ENCODE measurements at regions not wholly inside any gene's neighbourhood (a gene's known extent, or its start where the extent isn't known, plus 50 kb on each side); places are given as distances from the start of the nearest gene placed in this dataset.

DNA sequence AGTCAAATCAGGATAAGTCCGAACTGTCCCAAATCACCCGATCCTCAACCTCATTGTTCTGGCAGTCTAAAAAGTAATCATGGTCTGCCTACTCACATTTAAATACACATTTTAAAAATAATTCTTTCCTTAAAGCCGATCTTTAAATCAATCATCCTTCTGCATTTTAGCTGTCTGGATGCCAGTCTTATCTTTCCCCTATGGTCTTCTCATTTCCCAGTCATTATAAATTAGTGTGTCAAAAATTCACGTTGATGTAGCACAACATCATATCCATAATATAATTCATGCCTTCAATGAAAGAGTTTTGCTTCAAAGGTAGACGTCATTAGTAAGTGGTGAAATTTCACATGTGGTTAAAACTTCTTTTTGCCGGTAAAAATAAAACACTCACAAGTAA is 108.1 kb upstream of the FRG1 start:
- H2BK120ac ChIP-seq (ENCODE audit: low read depth, low read length), result no peak overlapping the region
- no peak overlapping the region for H2BK5ac ChIP-seq (ENCODE audit: low read length)
- H3K4me1 ChIP-seq (ENCODE audit: control insufficient read depth in 2 of 2, insufficient read depth in 1 of 2, low read depth in 1 of 2, low read length in 2 of 2), result no peaks in the 10 kb centered on the region
- H3K9ac ChIP-seq (ENCODE audit: low read depth, low read length, poor library complexity), result no peak overlapping the region
- peaks cover 0 to 4% (median 0%) of the 10 kb centered on the region in 3 experiments for H3K27me3 ChIP-seq (ENCODE audit: control insufficient read depth in 3 of 3, insufficient read depth in 3 of 3, low read depth in 1 of 3, low read length in 3 of 3)
- H3K4me3 ChIP-seq (ENCODE audit: low read length in 2 of 2), result no peak overlapping the region
- H3K14ac ChIP-seq (ENCODE audit: low read length), result no peak overlapping the region
- H3K9me3 ChIP-seq (replicated peaks in 1 of 2; ENCODE audit: control insufficient read depth in 2 of 2, insufficient read depth in 1 of 2, low read depth in 1 of 2, low read length in 2 of 2), result no peaks in the 10 kb centered on the region
- no peak overlapping the region for H2BK12ac ChIP-seq (ENCODE audit: low read length)
- no peak overlapping the region for H3K18ac ChIP-seq (ENCODE audit: low read length)
- no peak overlapping the region for H2AK5ac ChIP-seq (ENCODE audit: low read depth, low read length)
- no peak overlapping the region for H3K4ac ChIP-seq (ENCODE audit: low read length)
- no peak for DNase-seq (ENCODE audit: low spot score)
- no peak overlapping the region for H2AFZ ChIP-seq (ENCODE audit: low read length)
- no peaks in the 10 kb centered on the region for H3K79me1 ChIP-seq (ENCODE audit: low read depth, low read length)
- no peak overlapping the region for H4K8ac ChIP-seq (ENCODE audit: low read depth, low read length)
- H3K4me2 ChIP-seq (ENCODE audit: insufficient read depth, low read length, poor library complexity, severe bottlenecking), result no peak overlapping the region
- WGBS, 2 donors (ENCODE audit: extremely low coverage in 2 of 2, insufficient read length in 2 of 2, insufficient replicate concordance in 1 of 2), result 100% methylated on average over 1 of the region's 6 CpGs
- H2BK15ac ChIP-seq (ENCODE audit: low read length), result no peak overlapping the region
- no peak overlapping the region for H4K91ac ChIP-seq (ENCODE audit: low read depth, low read length, poor library complexity)
- H3K36me3 ChIP-seq (replicated peaks in 1 of 2; ENCODE audit: control insufficient read depth in 2 of 2, insufficient read depth in 2 of 2, low read length in 2 of 2), result no peaks in the 10 kb centered on the region
- H3K23ac ChIP-seq (ENCODE audit: low read depth, low read length, poor library complexity), result no peak overlapping the region
- no peak overlapping the region for H3K27ac ChIP-seq (replicated peaks; ENCODE audit: low read length)

DNA sequence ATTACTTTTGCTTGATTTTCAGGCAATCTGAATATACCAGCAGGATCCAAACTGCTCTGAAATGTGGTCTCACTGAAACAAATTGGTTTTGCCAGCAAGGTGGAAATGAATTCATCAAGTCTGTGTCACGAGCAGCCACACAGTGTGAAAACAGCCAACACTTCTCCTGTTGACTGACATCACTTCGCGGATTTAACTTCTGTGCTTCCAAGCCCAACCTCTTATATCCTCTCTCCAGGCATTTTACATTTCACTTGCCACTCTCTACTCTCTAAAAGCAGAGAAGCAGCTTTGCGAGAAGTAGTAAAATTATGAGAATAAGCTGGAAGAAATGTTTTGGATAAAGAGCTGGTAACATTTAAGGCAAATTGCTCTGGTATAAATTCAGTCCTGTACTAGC is 106.1 kb upstream of the FRG1 start:
- H3K9ac ChIP-seq (ENCODE audit: low read depth, low read length, poor library complexity), result no peak overlapping the region
- H2BK12ac ChIP-seq (ENCODE audit: low read length), result no peak overlapping the region
- H3K4me1 ChIP-seq (ENCODE audit: control insufficient read depth in 2 of 2, insufficient read depth in 1 of 2, low read depth in 1 of 2, low read length in 2 of 2), result no peaks in the 10 kb centered on the region
- no peak overlapping the region for H3K4me2 ChIP-seq (ENCODE audit: insufficient read depth, low read length, poor library complexity, severe bottlenecking)
- H3K14ac ChIP-seq (ENCODE audit: low read length), result no peak overlapping the region
- WGBS, 2 donors (ENCODE audit: extremely low coverage in 2 of 2, insufficient read length in 2 of 2, insufficient replicate concordance in 1 of 2), result no CpG with 5 or more reads among the region's 4 CpGs
- DNase-seq (ENCODE audit: low spot score), result no peak
- peaks cover 0 to 4% (median 0%) of the 10 kb centered on the region in 3 experiments for H3K27me3 ChIP-seq (ENCODE audit: control insufficient read depth in 3 of 3, insufficient read depth in 3 of 3, low read depth in 1 of 3, low read length in 3 of 3)
- H2BK5ac ChIP-seq (ENCODE audit: low read length), result no peak overlapping the region
- H3K18ac ChIP-seq (ENCODE audit: low read length), result no peak overlapping the region
- H2BK120ac ChIP-seq (ENCODE audit: low read depth, low read length), result no peak overlapping the region
- H3K4ac ChIP-seq (ENCODE audit: low read length), result no peak overlapping the region
- no peak overlapping the region for H3K27ac ChIP-seq (replicated peaks; ENCODE audit: low read length)
- no peak overlapping the region for H4K8ac ChIP-seq (ENCODE audit: low read depth, low read length)
- H2BK15ac ChIP-seq (ENCODE audit: low read length), result no peak overlapping the region
- H3K36me3 ChIP-seq (replicated peaks in 1 of 2; ENCODE audit: control insufficient read depth in 2 of 2, insufficient read depth in 2 of 2, low read length in 2 of 2), result no peaks in the 10 kb centered on the region
- H3K79me1 ChIP-seq (ENCODE audit: low read depth, low read length), result no peaks in the 10 kb centered on the region
- H3K9me3 ChIP-seq (replicated peaks in 1 of 2; ENCODE audit: control insufficient read depth in 2 of 2, insufficient read depth in 1 of 2, low read depth in 1 of 2, low read length in 2 of 2), result no peaks in the 10 kb centered on the region
- H2AFZ ChIP-seq (ENCODE audit: low read length), result no peak overlapping the region
- no peak overlapping the region for H3K23ac ChIP-seq (ENCODE audit: low read depth, low read length, poor library complexity)
- H4K91ac ChIP-seq (ENCODE audit: low read depth, low read length, poor library complexity), result no peak overlapping the region
- H3K4me3 ChIP-seq (ENCODE audit: low read length in 2 of 2), result no peak overlapping the region
- H2AK5ac ChIP-seq (ENCODE audit: low read depth, low read length), result no peak overlapping the region

DNA sequence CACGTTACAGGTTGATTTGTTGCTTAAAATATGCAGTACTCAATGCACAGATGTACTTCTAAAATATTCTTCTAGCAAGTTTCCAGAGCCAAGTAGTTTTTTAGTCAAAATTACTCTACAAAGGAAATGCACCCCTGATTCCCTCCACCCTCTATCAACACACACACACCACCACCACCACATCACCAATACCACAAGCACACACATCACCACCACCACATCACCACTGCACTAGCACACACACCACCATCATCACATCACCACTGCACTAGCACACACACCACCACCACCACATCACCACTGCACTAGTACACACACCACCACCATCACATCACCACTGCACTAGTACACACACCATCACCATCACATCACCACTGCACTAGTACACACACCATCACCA is 105.2 kb upstream of the FRG1 start:
- H2BK15ac ChIP-seq (ENCODE audit: low read length), result no peak overlapping the region
- no peak overlapping the region for H4K91ac ChIP-seq (ENCODE audit: low read depth, low read length, poor library complexity)
- H3K36me3 ChIP-seq (replicated peaks in 1 of 2; ENCODE audit: control insufficient read depth in 2 of 2, insufficient read depth in 2 of 2, low read length in 2 of 2), result no peaks in the 10 kb centered on the region
- no peaks in the 10 kb centered on the region for H3K4me1 ChIP-seq (ENCODE audit: control insufficient read depth in 2 of 2, insufficient read depth in 1 of 2, low read depth in 1 of 2, low read length in 2 of 2)
- H3K9ac ChIP-seq (ENCODE audit: low read depth, low read length, poor library complexity), result no peak overlapping the region
- no peak for DNase-seq (ENCODE audit: low spot score)
- no peaks in the 10 kb centered on the region for H3K9me3 ChIP-seq (replicated peaks in 1 of 2; ENCODE audit: control insufficient read depth in 2 of 2, insufficient read depth in 1 of 2, low read depth in 1 of 2, low read length in 2 of 2)
- no peak overlapping the region for H2BK5ac ChIP-seq (ENCODE audit: low read length)
- peak overlapping the region; percentile 48 for H3K23ac ChIP-seq (ENCODE audit: low read depth, low read length, poor library complexity)
- H3K27ac ChIP-seq (replicated peaks; ENCODE audit: low read length), result no peak overlapping the region
- no peak overlapping the region for H2AFZ ChIP-seq (ENCODE audit: low read length)
- H3K18ac ChIP-seq (ENCODE audit: low read length), result no peak overlapping the region
- H3K79me1 ChIP-seq (ENCODE audit: low read depth, low read length), result no peaks in the 10 kb centered on the region
- no peak overlapping the region for H3K4me2 ChIP-seq (ENCODE audit: insufficient read depth, low read length, poor library complexity, severe bottlenecking)
- peak overlapping the region in 1 of 2 donors; percentile 70 for H3K4me3 ChIP-seq (ENCODE audit: low read length in 2 of 2)
- H4K8ac ChIP-seq (ENCODE audit: low read depth, low read length), result no peak overlapping the region
- no peak overlapping the region for H3K4ac ChIP-seq (ENCODE audit: low read length)
- no CpG with 5 or more reads among the region's 1 CpG for WGBS, 2 donors (ENCODE audit: extremely low coverage in 2 of 2, insufficient read length in 2 of 2, insufficient replicate concordance in 1 of 2)
- no peak overlapping the region for H2BK120ac ChIP-seq (ENCODE audit: low read depth, low read length)
- H3K14ac ChIP-seq (ENCODE audit: low read length), result no peak overlapping the region
- H2AK5ac ChIP-seq (ENCODE audit: low read depth, low read length), result no peak overlapping the region
- H2BK12ac ChIP-seq (ENCODE audit: low read length), result peak overlapping the region; percentile 52
- H3K27me3 ChIP-seq (ENCODE audit: control insufficient read depth in 3 of 3, insufficient read depth in 3 of 3, low read depth in 1 of 3, low read length in 3 of 3), result peaks cover 0 to 4% (median 0%) of the 10 kb centered on the region in 3 experiments

DNA sequence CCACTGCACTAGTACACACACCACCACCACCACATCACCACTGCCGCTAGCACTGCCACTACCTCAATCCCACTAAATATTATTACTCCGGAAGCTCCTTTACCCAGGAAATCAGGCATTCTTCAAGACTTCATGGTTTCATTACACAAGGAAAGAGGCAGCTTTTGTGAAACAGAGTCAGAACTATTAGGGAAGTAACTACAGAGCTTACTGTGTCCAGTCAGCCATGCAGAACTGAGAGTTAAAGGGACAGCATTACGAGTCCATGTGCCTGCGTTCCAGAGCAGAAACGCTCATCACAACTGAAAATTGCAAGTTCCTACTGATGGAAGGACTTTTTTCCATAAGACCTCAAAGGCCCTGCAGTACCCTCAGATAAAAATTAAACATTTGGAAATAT is 103.2 kb upstream of the FRG1 start:
- H3K18ac ChIP-seq (ENCODE audit: low read length), result no peak overlapping the region
- H2BK120ac ChIP-seq (ENCODE audit: low read depth, low read length), result no peak overlapping the region
- no peak overlapping the region for H3K9ac ChIP-seq (ENCODE audit: low read depth, low read length, poor library complexity)
- H3K9me3 ChIP-seq (replicated peaks in 1 of 2; ENCODE audit: control insufficient read depth in 2 of 2, insufficient read depth in 1 of 2, low read depth in 1 of 2, low read length in 2 of 2), result no peaks in the 10 kb centered on the region
- H3K4me1 ChIP-seq (ENCODE audit: control insufficient read depth in 2 of 2, insufficient read depth in 1 of 2, low read depth in 1 of 2, low read length in 2 of 2), result no peaks in the 10 kb centered on the region
- no peak overlapping the region for H4K91ac ChIP-seq (ENCODE audit: low read depth, low read length, poor library complexity)
- no peak overlapping the region for H2AK5ac ChIP-seq (ENCODE audit: low read depth, low read length)
- H3K23ac ChIP-seq (ENCODE audit: low read depth, low read length, poor library complexity), result no peak overlapping the region
- no peak overlapping the region for H2BK15ac ChIP-seq (ENCODE audit: low read length)
- no peaks in the 10 kb centered on the region for H3K79me1 ChIP-seq (ENCODE audit: low read depth, low read length)
- no peak overlapping the region for H2BK12ac ChIP-seq (ENCODE audit: low read length)
- H2BK5ac ChIP-seq (ENCODE audit: low read length), result no peak overlapping the region
- no peaks in the 10 kb centered on the region for H3K27me3 ChIP-seq (ENCODE audit: control insufficient read depth in 3 of 3, insufficient read depth in 3 of 3, low read depth in 1 of 3, low read length in 3 of 3)
- H3K27ac ChIP-seq (replicated peaks; ENCODE audit: low read length), result no peak overlapping the region
- no peak for DNase-seq (ENCODE audit: low spot score)
- no peak overlapping the region for H3K4me2 ChIP-seq (ENCODE audit: insufficient read depth, low read length, poor library complexity, severe bottlenecking)
- no peak overlapping the region for H2AFZ ChIP-seq (ENCODE audit: low read length)
- H4K8ac ChIP-seq (ENCODE audit: low read depth, low read length), result no peak overlapping the region
- H3K4me3 ChIP-seq (ENCODE audit: low read length in 2 of 2), result no peak overlapping the region
- no peak overlapping the region for H3K14ac ChIP-seq (ENCODE audit: low read length)
- no CpG with 5 or more reads among the region's 5 CpGs for WGBS, 2 donors (ENCODE audit: extremely low coverage in 2 of 2, insufficient read length in 2 of 2, insufficient replicate concordance in 1 of 2)
- H3K4ac ChIP-seq (ENCODE audit: low read length), result no peak overlapping the region
- H3K36me3 ChIP-seq (replicated peaks in 1 of 2; ENCODE audit: control insufficient read depth in 2 of 2, insufficient read depth in 2 of 2, low read length in 2 of 2), result no peaks in the 10 kb centered on the region

All from neuronal stem cell (in vitro differentiated cells).